CD14-positive monocyte (primary cell): ENCODE measurements at regions not wholly inside any gene's neighbourhood (a gene's known extent, or its start where the extent isn't known, plus 50 kb on each side); places are given as distances from the start of the nearest gene placed in this dataset.

ENCODE experiments used
- DNase-seq, 3 donors: peaks; one replicate each; pipeline ENCODE4 v3.0.0-alpha.2; 2011 to 2022
- H2AFZ ChIP-seq: 2 replicates; pipeline ENCODE4 v1.6.0; 2012; ENCODE audit warnings: mild to moderate bottlenecking, low read depth, low read length, inconsistent platforms; ENCODE audit not compliant: insufficient read depth, poor library complexity, severe bottlenecking
- H3K27ac ChIP-seq, 2 donors: 1 replicate in 1 of 2; 2 replicates in 1 of 2; pipeline ENCODE4 v1.5.1; 2012 to 2013; ENCODE audit warnings: low read length in 2 of 2, control low read depth in 1 of 2, inconsistent platforms in 1 of 2, low read depth in 1 of 2, mild to moderate bottlenecking in 1 of 2
- H3K27me3 ChIP-seq, 2 donors: one replicate each; pipeline versions ENCODE4 v1.6.0 to v1.6.1; 2011 to 2013; ENCODE audit warnings: low read length in 2 of 2; ENCODE audit not compliant: control insufficient read depth in 2 of 2, insufficient read depth in 2 of 2
- H3K36me3 ChIP-seq, 2 donors: replicated peaks in 1 of 2; 1 replicate in 1 of 2; 2 replicates in 1 of 2; pipeline versions ENCODE4 v1.5.1 to v1.6.1; 2012 to 2013; ENCODE audit warnings: low read length in 2 of 2, control low read depth in 1 of 2, inconsistent platforms in 1 of 2, mild to moderate bottlenecking in 1 of 2; ENCODE audit not compliant: insufficient read depth in 2 of 2, control insufficient read depth in 1 of 2
- H3K4me1 ChIP-seq, 2 donors: 1 replicate in 1 of 2; 2 replicates in 1 of 2; pipeline versions ENCODE4 v1.5.1 to v1.6.1; 2012 to 2013; ENCODE audit warnings: low read length in 2 of 2, control low read depth in 1 of 2, inconsistent platforms in 1 of 2, mild to moderate bottlenecking in 1 of 2, moderate library complexity in 1 of 2; ENCODE audit not compliant: insufficient read depth in 2 of 2, control insufficient read depth in 1 of 2
- H3K4me2 ChIP-seq: replicated peaks from 2 replicates; pipeline ENCODE3; 2012; ENCODE audit warnings: low read length, moderate library complexity, mild to moderate bottlenecking; ENCODE audit not compliant: poor library complexity, severe bottlenecking; ENCODE audit errors: extremely low read depth
- H3K4me3 ChIP-seq, 3 experiments: fragments of 200-600 bp in 1 of 3; sonication (generic) in 1 of 3; replicated peaks in 1 of 3; 1 replicate in 2 of 3; 2 replicates in 1 of 3; pipeline ENCODE4 v1.5.1; 2011 to 2013; ENCODE audit warnings: low read length in 3 of 3, mild to moderate bottlenecking in 3 of 3, control low read depth in 2 of 3, low read depth in 2 of 3, inconsistent platforms in 1 of 3, moderate library complexity in 1 of 3
- H3K79me2 ChIP-seq: 2 replicates; pipeline ENCODE4 v1.6.0; 2012; ENCODE audit warnings: mild to moderate bottlenecking, control low read depth, inconsistent platforms, low read length, moderate library complexity; ENCODE audit not compliant: insufficient read depth
- H3K9ac ChIP-seq: 2 replicates; pipeline ENCODE4 v1.6.0; 2017; ENCODE audit warnings: low read length, mild to moderate bottlenecking; ENCODE audit not compliant: insufficient read depth, poor library complexity, severe bottlenecking
- H3K9me3 ChIP-seq, 2 donors: replicated peaks in 1 of 2; 1 replicate in 1 of 2; 2 replicates in 1 of 2; pipeline versions ENCODE4 v1.5.1 to v1.6.1; 2012 to 2013; ENCODE audit warnings: low read length in 2 of 2, control low read depth in 1 of 2; ENCODE audit not compliant: control insufficient read depth in 1 of 2, insufficient read depth in 1 of 2
- H4K20me1 ChIP-seq: 2 replicates; pipeline ENCODE4 v1.6.0; 2012; ENCODE audit warnings: mild to moderate bottlenecking, low read length, control low read depth, moderate library complexity; ENCODE audit not compliant: insufficient read depth
- H3K27ac Mint-ChIP-seq, 7 donors: one replicate each; pipeline ENCODE4 v1.8.0; 2020; ENCODE audit warnings: mild to moderate bottlenecking in 7 of 7, mixed read lengths in 7 of 7, moderate library complexity in 6 of 7, inconsistent platforms in 2 of 7
- H3K27me3 Mint-ChIP-seq, 3 donors: one replicate each; pipeline ENCODE4 v1.8.0; 2021 to 2022; ENCODE audit warnings: low read depth in 3 of 3, mild to moderate bottlenecking in 3 of 3, mixed read lengths in 3 of 3, moderate library complexity in 3 of 3, inconsistent platforms in 1 of 3
- H3K36me3 Mint-ChIP-seq, 2 donors: one replicate each; pipeline ENCODE4 v1.8.0; 2020; ENCODE audit warnings: mixed read lengths in 2 of 2, inconsistent platforms in 1 of 2, mild to moderate bottlenecking in 1 of 2
- H3K4me1 Mint-ChIP-seq: one replicate; pipeline ENCODE4 v1.8.0; 2020; ENCODE audit warnings: mild to moderate bottlenecking, mixed read lengths
- H3K4me3 Mint-ChIP-seq, 2 donors: one replicate each; pipeline ENCODE4 v1.8.0; 2020; ENCODE audit warnings: mild to moderate bottlenecking in 2 of 2, mixed read lengths in 2 of 2, moderate library complexity in 1 of 2
- H3K9me3 Mint-ChIP-seq, 7 donors: one replicate each; pipeline ENCODE4 v1.8.0; 2020 to 2022; ENCODE audit warnings: mixed read lengths in 7 of 7, mild to moderate bottlenecking in 6 of 7, moderate library complexity in 6 of 7, inconsistent platforms in 2 of 7
- WGBS: methylation state at CpG from one replicate; pipeline ENCODE4 v1.1.5; 2013; ENCODE audit warnings: missing lambda C conversion rate; ENCODE audit not compliant: insufficient coverage; 5-methylcytosine and 5-hydroxymethylcytosine counted together
- intact Hi-C, 2 donors: fragments of 100-400 bp; cut with micrococcal nuclease; formaldehyde crosslinking; loops; one replicate each; pipeline versions ENCODE4 v1.15.0 to v1.15.1; 2023
- TF ChIP-seq, protein P1 (sequence below): fragments of 200-600 bp; IDR thresholded peaks from one replicate; pipeline ENCODE4 v1.8.0; 2022; ENCODE audit warnings: antibody characterized with exemption, mild to moderate bottlenecking

GRCh38 chr16:56047307-56048234, 143.7 kb upstream of the GNAO1 start:
- H3K36me3 Mint-ChIP-seq: no peaks in the 10 kb centered on the region
- no peaks in the 10 kb centered on the region for H3K79me2 ChIP-seq
- H3K4me1 Mint-ChIP-seq: peaks cover 17% of the 10 kb centered on the region
- H2AFZ ChIP-seq: no peak overlapping the region
- no peaks in the 10 kb centered on the region for H3K36me3 ChIP-seq
- TF ChIP-seq, protein P1, sequence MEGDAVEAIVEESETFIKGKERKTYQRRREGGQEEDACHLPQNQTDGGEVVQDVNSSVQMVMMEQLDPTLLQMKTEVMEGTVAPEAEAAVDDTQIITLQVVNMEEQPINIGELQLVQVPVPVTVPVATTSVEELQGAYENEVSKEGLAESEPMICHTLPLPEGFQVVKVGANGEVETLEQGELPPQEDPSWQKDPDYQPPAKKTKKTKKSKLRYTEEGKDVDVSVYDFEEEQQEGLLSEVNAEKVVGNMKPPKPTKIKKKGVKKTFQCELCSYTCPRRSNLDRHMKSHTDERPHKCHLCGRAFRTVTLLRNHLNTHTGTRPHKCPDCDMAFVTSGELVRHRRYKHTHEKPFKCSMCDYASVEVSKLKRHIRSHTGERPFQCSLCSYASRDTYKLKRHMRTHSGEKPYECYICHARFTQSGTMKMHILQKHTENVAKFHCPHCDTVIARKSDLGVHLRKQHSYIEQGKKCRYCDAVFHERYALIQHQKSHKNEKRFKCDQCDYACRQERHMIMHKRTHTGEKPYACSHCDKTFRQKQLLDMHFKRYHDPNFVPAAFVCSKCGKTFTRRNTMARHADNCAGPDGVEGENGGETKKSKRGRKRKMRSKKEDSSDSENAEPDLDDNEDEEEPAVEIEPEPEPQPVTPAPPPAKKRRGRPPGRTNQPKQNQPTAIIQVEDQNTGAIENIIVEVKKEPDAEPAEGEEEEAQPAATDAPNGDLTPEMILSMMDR: no peak
- H3K27me3 Mint-ChIP-seq: peaks cover 7 to 29% (median 11%) of the 10 kb centered on the region in 3 donors
- H3K4me3 ChIP-seq: no peak overlapping the region
- no peak overlapping the region for H3K27ac ChIP-seq
- peaks cover 0 to 2% (median 0%) of the 10 kb centered on the region in 7 donors for H3K9me3 Mint-ChIP-seq
- H3K9ac ChIP-seq: no peak overlapping the region
- no peaks in the 10 kb centered on the region for H4K20me1 ChIP-seq
- WGBS: 100% methylated on average over 3 of the region's 4 CpGs
- H3K4me1 ChIP-seq: peaks cover 16 to 22% of the 10 kb centered on the region in 2 donors
- H3K27me3 ChIP-seq: peaks cover 9 to 24% of the 10 kb centered on the region in 2 donors
- intact Hi-C loops: loop anchor here in 1 of 2 donors (10.0 kb wide), 1 partner anchor 613 kb away; no protein-coding TSS in a partner anchor
- no peak overlapping the region for H3K4me2 ChIP-seq
- no peaks in the 10 kb centered on the region for H3K9me3 ChIP-seq
- no peak overlapping the region for H3K4me3 Mint-ChIP-seq
- no peak for DNase-seq
- H3K27ac Mint-ChIP-seq: peak overlapping the region in 1 of 7 donors; percentile 8

GRCh38 chr16:56042416-56042815, 148.9 kb upstream of the GNAO1 start:
- Mint-ChIP-seq H3K9me3 (peaks cover 0 to 5% (median 3%) of the 10 kb centered on the region in 7 donors), H3K4me1 (peaks cover 1% of the 10 kb centered on the region), H3K27ac (no peak overlapping the region), H3K4me3 (no peak overlapping the region), H3K27me3 (peaks cover 6 to 15% (median 7%) of the 10 kb centered on the region in 3 donors), H3K36me3 (no peaks in the 10 kb centered on the region)
- TF ChIP-seq, protein P1: no peak
- Histone ChIP-seq H3K27me3 (peaks cover 0 to 13% of the 10 kb centered on the region in 2 donors), H3K9me3 (no peaks in the 10 kb centered on the region), H3K4me3 (no peak overlapping the region), H3K27ac (no peak overlapping the region), H4K20me1 (no peaks in the 10 kb centered on the region), H3K9ac (no peak overlapping the region), H2AFZ (no peak overlapping the region), H3K36me3 (no peaks in the 10 kb centered on the region), H3K4me2 (no peak overlapping the region), H3K79me2 (no peaks in the 10 kb centered on the region), H3K4me1 (no peaks in the 10 kb centered on the region)
- DNase-seq: no peak
- intact Hi-C loops: loop anchor here in 1 of 2 donors (10.0 kb wide), 1 partner anchor 608 kb away; no protein-coding TSS in a partner anchor
- WGBS: 86% methylated on average over 1 of the region's 4 CpGs
